Lung (tissue), 11 donors: ENCODE measurements at regions not wholly inside any gene's neighbourhood (a gene's known extent, or its start where the extent isn't known, plus 50 kb on each side); places are given as distances from the start of the nearest gene placed in this dataset.

Source experiments
- ATAC-seq: fragments of 200-7000 bp; cut with Tn5 transposase; one replicate; pipeline ENCODE4 v1.9.1; 2020; ENCODE audit warnings: moderate number of reproducible peaks; ENCODE audit not compliant: insufficient read depth, low FRiP score
- DNase-seq, 3 donors: peaks; one replicate each; pipeline ENCODE4 v3.0.0-alpha.2; 2013 to 2017
- H3K27ac ChIP-seq, 2 donors: one replicate each; pipeline ENCODE4 v1.5.1; 2013; ENCODE audit warnings: mild to moderate bottlenecking in 2 of 2, moderate library complexity in 2 of 2, control low read depth in 1 of 2, inconsistent platforms in 1 of 2, low read depth in 1 of 2, low read length in 1 of 2
- H3K27me3 ChIP-seq, 3 donors: one replicate each; pipeline ENCODE4 v1.5.1; 2013; ENCODE audit warnings: low read length in 2 of 3; ENCODE audit not compliant: control insufficient read depth in 3 of 3, insufficient read depth in 3 of 3
- H3K36me3 ChIP-seq, 4 donors: one replicate each; pipeline ENCODE4 v1.5.1; 2013; ENCODE audit warnings: low read length in 4 of 4, mild to moderate bottlenecking in 1 of 4, moderate library complexity in 1 of 4; ENCODE audit not compliant: control insufficient read depth in 4 of 4, insufficient read depth in 4 of 4
- H3K4me1 ChIP-seq, 5 donors: one replicate each; pipeline ENCODE4 v1.5.1; 2013; ENCODE audit warnings: low read length in 5 of 5, mild to moderate bottlenecking in 2 of 5, moderate library complexity in 1 of 5; ENCODE audit not compliant: control insufficient read depth in 5 of 5, insufficient read depth in 5 of 5
- H3K4me3 ChIP-seq: one replicate; pipeline ENCODE4 v1.5.1; 2013; ENCODE audit warnings: mild to moderate bottlenecking, control low read depth, moderate library complexity
- H3K9ac ChIP-seq, 2 donors: one replicate each; pipeline ENCODE4 v1.5.1; 2013; ENCODE audit warnings: low read length in 2 of 2, control low read depth in 1 of 2; ENCODE audit not compliant: insufficient read depth in 1 of 2
- H3K9me3 ChIP-seq, 4 donors: one replicate each; pipeline ENCODE4 v1.5.1; 2013; ENCODE audit warnings: low read length in 3 of 4, mild to moderate bottlenecking in 1 of 4, moderate library complexity in 1 of 4; ENCODE audit not compliant: control insufficient read depth in 4 of 4, insufficient read depth in 3 of 4
- CTCF ChIP-seq: IDR thresholded peaks from 2 replicates; pipeline ENCODE4 v1.5.1; 2012; ENCODE audit warnings: mild to moderate bottlenecking; ENCODE audit errors: control extremely low read depth, extremely low read depth
- WGBS, 2 donors: extraction: QIAGEN DNeasy Blood & Tissue Kit; methylation state at CpG; one replicate each; pipeline ENCODE4 v1.1.7; 2013; 5-methylcytosine and 5-hydroxymethylcytosine counted together
- donor health status: control.
- donor health status: control.
- donor health status: Bipolar disorder and iron deficiency.
- donor health status: healthy.
- donor health status: DM: yes; HTN: yes; CAD: no.

- H3K27ac ChIP-seq, result no peak overlapping the region
- no peaks in the 10 kb centered on the region for H3K36me3 ChIP-seq
- H3K4me3 ChIP-seq, result no peak overlapping the region
- 58 to 61% methylated on average over 18 of the region's 18 CpGs for WGBS, 2 donors
- ATAC-seq (no peak), DNase-seq (no peak)
- peak overlapping the region in 1 of 2 donors; percentile 16 for H3K9ac ChIP-seq
- H3K27me3 ChIP-seq, result peaks cover 0 to 3% (median 0%) of the 10 kb centered on the region in 3 donors
- peaks cover 0 to 4% (median 0%) of the 10 kb centered on the region in 4 donors for H3K9me3 ChIP-seq
- TF ChIP-seq CTCF, result no peak
- peaks cover 0 to 6% (median 0%) of the 10 kb centered on the region in 5 donors for H3K4me1 ChIP-seq
Measured at GRCh38 chr1:181190364-181191035, 102.0 kb downstream of the IER5 start.

GRCh38 chr1:181191494-181192040 lies 103.1 kb downstream of the IER5 start:
- H3K27ac ChIP-seq, result no peak overlapping the region
- WGBS, 2 donors, result 91 to 99% methylated on average over 5 of the region's 5 CpGs
- DNase-seq, result no peak
- H3K4me3 ChIP-seq, result no peak overlapping the region
- H3K9ac ChIP-seq, result no peak overlapping the region
- H3K4me1 ChIP-seq, result peaks cover 0 to 6% (median 0%) of the 10 kb centered on the region in 5 donors
- no peak for TF ChIP-seq CTCF
- no peaks in the 10 kb centered on the region for H3K36me3 ChIP-seq
- peaks cover 0 to 3% (median 0%) of the 10 kb centered on the region in 3 donors for H3K27me3 ChIP-seq
- no peak for ATAC-seq
- H3K9me3 ChIP-seq, result peaks cover 0 to 4% (median 0%) of the 10 kb centered on the region in 4 donors

- WGBS, 2 donors, result 77 to 87% methylated on average over 4 of the region's 4 CpGs
- ATAC-seq, result no peak
Measured at GRCh38 chr1:181192316-181192715, 103.8 kb downstream of the IER5 start.

More at GRCh38 chr1:181192316-181192715, 103.8 kb downstream of the IER5 start:
- Histone ChIP-seq H3K4me1 (peaks cover 0 to 6% (median 0%) of the 10 kb centered on the region in 5 donors), H3K4me3 (no peak overlapping the region), H3K36me3 (no peaks in the 10 kb centered on the region), H3K9me3 (peaks cover 0 to 4% (median 0%) of the 10 kb centered on the region in 4 donors), H3K9ac (no peak overlapping the region), H3K27me3 (peaks cover 0 to 3% (median 0%) of the 10 kb centered on the region in 3 donors), H3K27ac (no peak overlapping the region)
- DNase-seq, result no peak
- TF ChIP-seq CTCF, result no peak
